ENCODE measurements at regions not wholly inside any gene's neighbourhood (a gene's known extent, or its start where the extent isn't known, plus 50 kb on each side); places are given as distances from the start of the nearest gene placed in this dataset.

- no peak overlapping the region for H2BK120ac ChIP-seq (replicated peaks; ENCODE audit: low read depth, low read length)
- FAIRE-seq (no peak), DNase-seq (ENCODE audit: low read depth in 1 of 2, low spot score in 2 of 2) (no peak)
- H2BK5ac ChIP-seq (ENCODE audit: low read depth, low read length), result no peak overlapping the region
- H3K27me3 ChIP-seq (replicated peaks in 1 of 4; ENCODE audit: control insufficient read depth in 3 of 4, extremely low read depth in 1 of 4, insufficient read depth in 3 of 4, low read length in 3 of 4), result no peaks in the 10 kb centered on the region
- no peaks in the 10 kb centered on the region for H3K79me2 ChIP-seq (ENCODE audit: control insufficient read depth in 1 of 2, insufficient read depth in 2 of 2, low read length in 2 of 2)
- H4K20me1 ChIP-seq (replicated peaks in 1 of 2; ENCODE audit: control insufficient read depth in 1 of 2, insufficient read depth in 2 of 2, low read length in 2 of 2), result no peaks in the 10 kb centered on the region
- no peak overlapping the region for H3K4me2 ChIP-seq (ENCODE audit: insufficient read depth in 1 of 2, low read depth in 2 of 2, low read length in 2 of 2)
- no peak overlapping the region for H3K56ac ChIP-seq (replicated peaks; ENCODE audit: insufficient read length, low read depth, low read length)
- no peaks in the 10 kb centered on the region for H3K4me1 ChIP-seq (replicated peaks in 1 of 4; ENCODE audit: control insufficient read depth in 3 of 4, insufficient read depth in 4 of 4, low read length in 3 of 4)
- no peak overlapping the region for H4K91ac ChIP-seq (replicated peaks; ENCODE audit: insufficient read length, low read length)
- no peak overlapping the region for H2AFZ ChIP-seq (ENCODE audit: low read length)
- H3K23me2 ChIP-seq (ENCODE audit: low read depth, low read length), result no peaks in the 10 kb centered on the region
- no peak overlapping the region for H3K14ac ChIP-seq (ENCODE audit: insufficient read length)
- no peak overlapping the region for H2BK15ac ChIP-seq (ENCODE audit: low read length)
- H3K23ac ChIP-seq (ENCODE audit: insufficient read length), result no peak overlapping the region
- WGBS, 2 experiments (ENCODE audit: extremely low coverage in 1 of 2, insufficient coverage in 1 of 2, insufficient read length in 1 of 2, insufficient replicate concordance in 2 of 2, low coverage in 1 of 2, low lambda C conversion rate in 2 of 2, missing lambda C conversion rate in 1 of 2), result 96% methylated on average over 4 of the region's 4 CpGs; no CpG with 5 or more reads in 1 of the 2 experiments
- H3K4ac ChIP-seq (replicated peaks; ENCODE audit: insufficient read length, low read depth, low read length), result no peak overlapping the region
- H3K9me3 ChIP-seq (ENCODE audit: insufficient read depth in 2 of 2, low read depth in 1 of 2, low read length in 1 of 2), result peaks cover 14 to 17% of the 10 kb centered on the region in 2 experiments
- no peak overlapping the region for H3K18ac ChIP-seq (ENCODE audit: extremely low read depth, low read length)
- ChIA-PET CTCF (ENCODE audit: partially characterized antibody) (no interaction called here), POLR2A (ENCODE audit: partially characterized antibody) (no interaction called here)
- H2BK20ac ChIP-seq (ENCODE audit: low read length), result no peak overlapping the region
- H3K79me1 ChIP-seq (ENCODE audit: low read depth, low read length), result no peaks in the 10 kb centered on the region
- H3K9ac ChIP-seq (replicated peaks in 1 of 4; ENCODE audit: extremely low read depth in 1 of 4, low read depth in 3 of 4, low read length in 3 of 4), result no peak overlapping the region
- H4K8ac ChIP-seq (ENCODE audit: extremely low read depth, insufficient read depth, low read length), result no peak overlapping the region
- H3K4me3 ChIP-seq (ENCODE audit: extremely low read depth in 1 of 4, insufficient read depth in 2 of 4, low read depth in 3 of 4, low read length in 4 of 4), result no peak overlapping the region
- no peak overlapping the region for H2AK5ac ChIP-seq (ENCODE audit: low read depth, low read length)
- H3K27ac ChIP-seq (ENCODE audit: low read depth, low read length), result no peak overlapping the region
- no peak overlapping the region for H2BK12ac ChIP-seq (ENCODE audit: low read depth, low read length)
- no peak overlapping the region for H4K5ac ChIP-seq (ENCODE audit: insufficient read length, low read depth, low read length)
- H3K36me3 ChIP-seq (ENCODE audit: control insufficient read depth in 2 of 4, insufficient read depth in 4 of 4, low read length in 3 of 4), result peaks cover 0 to 4% (median 0%) of the 10 kb centered on the region in 4 experiments; a peak in 1 of 8 replicates
- TF ChIP-seq JUN (IDR thresholded peaks at IDR 0.05; ENCODE audit: low read depth, low read length) (no peak), CTBP2 (IDR thresholded peaks at IDR 0.05; ENCODE audit: borderline replicate concordance, insufficient read depth, insufficient read length, low read length) (no peak), CBX8 (IDR thresholded peaks at IDR 0.05; ENCODE audit: borderline replicate concordance, low read depth, low read length) (no peak), RBBP5 (IDR thresholded peaks at IDR 0.05; ENCODE audit: borderline replicate concordance, low read depth, low read length) (no peak), MAFK (IDR thresholded peaks at IDR 0.05; ENCODE audit: low read depth, low read length) (no peak), USF2 (IDR thresholded peaks at IDR 0.05; ENCODE audit: low read length) (no peak), CBX5 (IDR thresholded peaks at IDR 0.05; ENCODE audit: low read depth, low read length) (no peak)
Observed at GRCh38 chr2:59093571-59093970, 852.4 kb upstream of the FANCL start.
